Activated CD4-positive, CD25-positive, alpha-beta regulatory T cell (primary cell): ENCODE measurements at regions not wholly inside any gene's neighbourhood (a gene's known extent, or its start where the extent isn't known, plus 50 kb on each side); places are given as distances from the start of the nearest gene placed in this dataset.
A peak's percentile ranks its signal among the peaks of the same experiment; 100 is the strongest.

Source experiments
- DNase-seq, 4 experiments: peaks; one replicate each; lab custom pipeline; 2025; lab: John Stamatoyannopoulos, UW

GRCh38 chr5:10876006-10876744 lies 115.1 kb upstream of the DAP start:
- DNase-seq, result no peak

- DNase-seq, result no peak
Measured at GRCh38 chr5:10875201-10875768, 114.3 kb upstream of the DAP start.

- no peak for DNase-seq
Measured at GRCh38 chr5:10874541-10874940, 113.5 kb upstream of the DAP start.

GRCh38 chr5:10870791-10871190 lies 109.8 kb upstream of the DAP start:
- no peak for DNase-seq

GRCh38 chr5:10868956-10869355 lies 107.9 kb upstream of the DAP start:
- no peak for DNase-seq

GRCh38 chr5:10867389-10868303 lies 106.6 kb upstream of the DAP start:
- no peak for DNase-seq

- no peak for DNase-seq
Measured at GRCh38 chr5:10866913-10867312, 105.9 kb upstream of the DAP start.

GRCh38 chr5:10863763-10864383 lies 102.8 kb upstream of the DAP start:
- DNase-seq, result peak in 3 of 4 experiments; percentile 11 to 35 (median 27)

GRCh38 chr5:10862085-10862484 lies 101.1 kb upstream of the DAP start:
- no peak for DNase-seq

GRCh38 chr5:10861423-10861790 lies 100.4 kb upstream of the DAP start:
- no peak for DNase-seq

GRCh38 chr5:10860645-10861422 lies 99.8 kb upstream of the DAP start:
- DNase-seq, result no peak

- no peak for DNase-seq
Measured at GRCh38 chr5:10860196-10860543, 99.1 kb upstream of the DAP start.

- no peak for DNase-seq
Measured at GRCh38 chr5:10859393-10860195, 98.6 kb upstream of the DAP start.

GRCh38 chr5:10858945-10859344 lies 97.9 kb upstream of the DAP start:
- DNase-seq, result no peak

GRCh38 chr5:10858307-10858706 lies 97.3 kb upstream of the DAP start:
- no peak for DNase-seq

- no peak for DNase-seq
Measured at GRCh38 chr5:10857338-10857733, 96.3 kb upstream of the DAP start.

- peak in 1 of 4 experiments; percentile 7 for DNase-seq
Measured at GRCh38 chr5:10856683-10857337, 95.8 kb upstream of the DAP start.

GRCh38 chr5:10856071-10856470 lies 95.0 kb upstream of the DAP start:
- DNase-seq, result no peak

- no peak for DNase-seq
Measured at GRCh38 chr5:10854506-10855277, 93.7 kb upstream of the DAP start.

- no peak for DNase-seq
Measured at GRCh38 chr5:10853154-10853553, 92.1 kb upstream of the DAP start.
